ENCODE measurements at regions not wholly inside any gene's neighbourhood (a gene's known extent, or its start where the extent isn't known, plus 50 kb on each side); places are given as distances from the start of the nearest gene placed in this dataset.

DNA sequence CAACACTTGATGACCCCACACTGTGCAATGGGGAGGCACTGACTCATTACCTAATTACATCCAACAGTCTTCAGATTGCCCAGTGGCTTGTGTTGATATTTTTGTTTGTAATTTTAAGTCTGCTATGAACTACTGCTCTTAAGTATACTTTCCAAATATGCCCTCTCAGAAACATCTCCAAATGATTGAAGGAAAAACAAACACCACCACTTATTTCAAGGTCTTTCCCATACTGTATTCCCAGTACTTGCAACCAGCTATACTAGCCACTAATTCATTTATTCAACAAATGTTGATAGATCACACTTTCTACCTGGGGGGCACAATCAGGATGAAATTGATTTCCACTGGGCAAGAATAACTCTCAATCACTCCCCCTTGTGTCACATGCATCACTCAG lies 302.2 kb upstream of the CPEB2 start:
- no peaks in the 10 kb centered on the region for H3K27me3 ChIP-seq
- H3K4me3 ChIP-seq = no peak overlapping the region
- no peaks in the 10 kb centered on the region for H3K9me3 ChIP-seq
- TF ChIP-seq, protein P1, sequence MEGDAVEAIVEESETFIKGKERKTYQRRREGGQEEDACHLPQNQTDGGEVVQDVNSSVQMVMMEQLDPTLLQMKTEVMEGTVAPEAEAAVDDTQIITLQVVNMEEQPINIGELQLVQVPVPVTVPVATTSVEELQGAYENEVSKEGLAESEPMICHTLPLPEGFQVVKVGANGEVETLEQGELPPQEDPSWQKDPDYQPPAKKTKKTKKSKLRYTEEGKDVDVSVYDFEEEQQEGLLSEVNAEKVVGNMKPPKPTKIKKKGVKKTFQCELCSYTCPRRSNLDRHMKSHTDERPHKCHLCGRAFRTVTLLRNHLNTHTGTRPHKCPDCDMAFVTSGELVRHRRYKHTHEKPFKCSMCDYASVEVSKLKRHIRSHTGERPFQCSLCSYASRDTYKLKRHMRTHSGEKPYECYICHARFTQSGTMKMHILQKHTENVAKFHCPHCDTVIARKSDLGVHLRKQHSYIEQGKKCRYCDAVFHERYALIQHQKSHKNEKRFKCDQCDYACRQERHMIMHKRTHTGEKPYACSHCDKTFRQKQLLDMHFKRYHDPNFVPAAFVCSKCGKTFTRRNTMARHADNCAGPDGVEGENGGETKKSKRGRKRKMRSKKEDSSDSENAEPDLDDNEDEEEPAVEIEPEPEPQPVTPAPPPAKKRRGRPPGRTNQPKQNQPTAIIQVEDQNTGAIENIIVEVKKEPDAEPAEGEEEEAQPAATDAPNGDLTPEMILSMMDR (IDR thresholded peaks at IDR 0.05) = no peak
- TF ChIP-seq EP300 (IDR thresholded peaks at IDR 0.05) (no peak), POLR2A (IDR thresholded peaks at IDR 0.05) (no peak), POLR2AphosphoS5 (IDR thresholded peaks at IDR 0.05) (no peak)
- peaks cover 20% of the 10 kb centered on the region for H3K4me1 ChIP-seq
- no peak for DNase-seq (ENCODE audit: low spot score in 2 of 2)
- no peak overlapping the region for H3K27ac ChIP-seq
- no peaks in the 10 kb centered on the region for H3K36me3 ChIP-seq

DNA sequence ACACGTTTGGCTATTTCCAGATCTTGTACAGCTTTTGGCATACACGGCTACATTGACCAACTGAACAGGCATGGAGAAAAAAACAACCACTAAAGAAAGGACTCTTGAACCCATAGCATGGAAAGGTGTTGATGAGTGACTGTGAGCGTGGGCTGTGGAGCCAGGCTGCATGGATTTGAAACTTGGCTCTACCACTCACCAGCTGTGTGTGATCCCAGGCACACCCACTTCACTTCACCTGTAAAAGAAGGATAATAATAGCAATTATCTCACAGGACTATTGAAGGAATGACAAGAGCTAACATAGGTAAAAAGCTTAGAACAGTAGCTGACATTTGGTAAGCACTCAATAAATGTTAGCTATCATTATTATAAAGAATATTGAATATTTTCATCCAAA lies 301.7 kb upstream of the CPEB2 start:
- H3K27ac ChIP-seq = no peak overlapping the region
- WGBS = 73% methylated on average over 3 of the region's 3 CpGs
- H3K9me3 ChIP-seq = no peaks in the 10 kb centered on the region
- H3K36me3 ChIP-seq = no peaks in the 10 kb centered on the region
- peaks cover 20% of the 10 kb centered on the region for H3K4me1 ChIP-seq
- H3K4me3 ChIP-seq = no peak overlapping the region
- TF ChIP-seq, protein P1 (IDR thresholded peaks at IDR 0.05) = no peak
- TF ChIP-seq POLR2A (IDR thresholded peaks at IDR 0.05) (no peak), EP300 (IDR thresholded peaks at IDR 0.05) (no peak), POLR2AphosphoS5 (IDR thresholded peaks at IDR 0.05) (no peak)
- H3K27me3 ChIP-seq = no peaks in the 10 kb centered on the region
- DNase-seq (ENCODE audit: low spot score in 2 of 2) = no peak

DNA sequence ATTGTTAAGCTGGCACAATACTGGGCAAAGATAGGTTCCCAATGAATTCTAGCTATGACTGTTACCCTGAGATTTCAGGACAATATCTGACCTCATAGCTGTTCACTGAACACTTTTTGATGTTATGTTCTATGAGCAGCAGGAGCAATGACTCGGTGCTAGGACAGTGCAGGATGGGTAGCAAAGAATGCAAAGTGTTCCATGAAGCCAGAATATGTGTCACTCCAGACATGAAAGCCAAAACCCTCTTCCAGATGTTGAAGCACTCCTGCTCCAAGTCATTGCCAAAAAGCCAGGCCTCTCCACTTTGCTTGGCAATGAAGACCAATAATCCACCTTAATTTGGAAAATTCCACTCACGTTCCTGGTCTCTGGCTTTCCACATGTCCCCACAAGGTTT lies 300.9 kb upstream of the CPEB2 start:
- no peak for DNase-seq (ENCODE audit: low spot score in 2 of 2)
- Histone ChIP-seq H3K4me3 (no peak overlapping the region), H3K4me1 (peaks cover 20% of the 10 kb centered on the region), H3K9me3 (no peaks in the 10 kb centered on the region), H3K27ac (peak overlapping the region; percentile 41), H3K36me3 (no peaks in the 10 kb centered on the region), H3K27me3 (no peaks in the 10 kb centered on the region)
- 23% methylated on average over 2 of the region's 2 CpGs for WGBS
- TF ChIP-seq POLR2AphosphoS5 (IDR thresholded peaks at IDR 0.05) = no peak

DNA sequence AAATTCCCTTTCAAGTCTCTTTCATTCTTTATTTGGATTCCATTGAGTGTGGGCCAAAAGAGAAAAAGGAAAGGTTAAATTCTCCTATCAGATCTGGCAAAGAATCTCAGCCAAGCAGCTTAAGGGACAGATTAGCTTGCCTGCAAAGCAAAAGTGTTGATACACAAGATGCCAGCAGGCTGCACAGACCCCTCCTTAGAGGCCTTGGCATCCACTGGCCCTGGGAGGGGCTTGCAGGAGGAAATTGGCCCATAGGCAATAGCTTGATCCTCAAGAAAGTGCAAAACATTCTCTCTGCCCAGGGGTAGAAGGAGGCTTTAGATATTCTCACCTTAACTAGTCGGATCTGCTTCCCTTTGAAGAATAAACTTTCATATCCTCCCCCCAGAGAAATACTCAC lies 300.4 kb upstream of the CPEB2 start:
- DNase-seq (ENCODE audit: low spot score in 2 of 2) = no peak
- TF ChIP-seq POLR2AphosphoS5 (IDR thresholded peaks at IDR 0.05) (no peak), EP300 (IDR thresholded peaks at IDR 0.05) (no peak), POLR2A (IDR thresholded peaks at IDR 0.05) (no peak)
- TF ChIP-seq, protein P1 (IDR thresholded peaks at IDR 0.05) = no peak
- no peaks in the 10 kb centered on the region for H3K27me3 ChIP-seq
- H3K9me3 ChIP-seq = no peaks in the 10 kb centered on the region
- H3K27ac ChIP-seq = peak overlapping the region; percentile 41
- WGBS = 31% methylated on average over 1 of the region's 1 CpG
- H3K4me3 ChIP-seq = no peak overlapping the region
- peaks cover 20% of the 10 kb centered on the region for H3K4me1 ChIP-seq
- no peaks in the 10 kb centered on the region for H3K36me3 ChIP-seq

DNA sequence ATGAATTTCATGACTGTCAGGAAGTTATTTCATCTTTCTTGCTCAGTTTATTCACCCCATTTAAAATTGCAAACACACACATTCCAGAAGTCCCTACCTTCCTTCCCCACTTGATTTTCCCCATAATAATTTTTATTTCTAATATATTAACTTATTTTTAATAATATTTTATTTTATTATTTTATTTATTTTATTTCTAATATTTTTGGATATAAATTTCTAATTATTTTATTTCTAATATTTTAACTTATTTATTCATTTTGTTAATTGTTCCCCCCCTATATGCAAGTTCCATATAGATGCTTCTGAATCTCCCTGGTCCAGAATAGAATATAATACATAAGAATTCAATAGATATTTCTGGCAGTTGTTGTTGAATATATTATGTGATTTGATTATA lies 293.7 kb upstream of the CPEB2 start:
- Histone ChIP-seq H3K4me1 (no peaks in the 10 kb centered on the region), H3K4me3 (no peak overlapping the region), H3K27ac (no peak overlapping the region), H3K27me3 (no peaks in the 10 kb centered on the region), H3K9me3 (no peaks in the 10 kb centered on the region), H3K36me3 (no peaks in the 10 kb centered on the region)
- TF ChIP-seq EP300 (IDR thresholded peaks at IDR 0.05) (no peak), POLR2A (IDR thresholded peaks at IDR 0.05) (no peak), POLR2AphosphoS5 (IDR thresholded peaks at IDR 0.05) (no peak)
- TF ChIP-seq, protein P1 (IDR thresholded peaks at IDR 0.05) = no peak
- no peak for DNase-seq (ENCODE audit: low spot score in 2 of 2)

DNA sequence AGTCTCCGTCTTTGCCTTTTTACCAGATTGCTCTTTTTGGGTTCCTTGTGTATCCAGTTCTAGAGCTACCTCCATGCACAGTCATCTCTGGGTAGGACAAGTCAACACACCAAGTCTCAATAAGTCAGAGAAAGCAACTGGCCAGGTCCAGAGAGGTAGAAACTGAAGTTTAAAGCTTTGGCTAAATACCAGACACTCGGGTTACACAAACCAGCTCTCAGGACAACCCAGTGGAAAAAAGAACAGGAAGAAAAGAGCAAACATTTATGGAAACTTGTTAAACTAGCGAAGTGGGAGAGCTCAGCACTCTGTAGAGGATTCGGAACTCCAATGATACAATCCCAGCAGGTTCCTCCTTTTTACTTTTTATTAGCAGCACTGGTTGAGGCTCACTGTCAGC lies 291.0 kb upstream of the CPEB2 start:
- DNase-seq (ENCODE audit: low spot score in 2 of 2) = no peak
- no peaks in the 10 kb centered on the region for H3K9me3 ChIP-seq
- no peaks in the 10 kb centered on the region for H3K27me3 ChIP-seq
- WGBS = 81% methylated on average over 4 of the region's 4 CpGs
- no peaks in the 10 kb centered on the region for H3K4me1 ChIP-seq
- TF ChIP-seq, protein P1 (IDR thresholded peaks at IDR 0.05) = no peak
- no peak for TF ChIP-seq POLR2AphosphoS5 (IDR thresholded peaks at IDR 0.05)
- no peak for TF ChIP-seq POLR2A (IDR thresholded peaks at IDR 0.05)
- TF ChIP-seq EP300 (IDR thresholded peaks at IDR 0.05) = no peak
- no peak overlapping the region for H3K27ac ChIP-seq
- H3K36me3 ChIP-seq = no peaks in the 10 kb centered on the region
- no peak overlapping the region for H3K4me3 ChIP-seq
